Liver (tissue), 3 donors: ENCODE measurements at regions not wholly inside any gene's neighbourhood (a gene's known extent, or its start where the extent isn't known, plus 50 kb on each side); places are given as distances from the start of the nearest gene placed in this dataset.

Source experiments
- GABPA ChIP-seq, 2 donors: IDR thresholded peaks in 1 of 2; conservative IDR thresholded peaks in 1 of 2; 2 replicates each; pipeline ENCODE4 v1.6.1; 2016; ENCODE audit warnings: antibody characterized with exemption in 2 of 2, mild to moderate bottlenecking in 1 of 2, moderate library complexity in 1 of 2
- RAD21 ChIP-seq, 2 donors: IDR thresholded peaks; 2 replicates each; pipeline ENCODE4 v1.6.1; 2016; ENCODE audit warnings: antibody characterized with exemption in 2 of 2, mild to moderate bottlenecking in 2 of 2
- SP1 ChIP-seq: IDR thresholded peaks from 2 replicates; pipeline ENCODE4 v1.6.1; 2018; ENCODE audit warnings: antibody characterized with exemption, mild to moderate bottlenecking
- YY1 ChIP-seq: IDR thresholded peaks from 2 replicates; pipeline ENCODE4 v1.6.1; 2016; ENCODE audit warnings: antibody characterized with exemption, mild to moderate bottlenecking
- TF ChIP-seq, protein P1 (sequence below): fragments of 150-350 bp; IDR thresholded peaks from 2 replicates; pipeline ENCODE4 v1.5.1; 2017; ENCODE audit warnings: improper control_type of control experiment, low read depth, low read length; ENCODE audit not compliant: missing input control
- TF ChIP-seq, protein P2 (sequence below): IDR thresholded peaks from 2 replicates; pipeline ENCODE4 v1.6.1; 2016; ENCODE audit warnings: antibody characterized with exemption
- TF ChIP-seq, protein P3 (sequence below): IDR thresholded peaks from 2 replicates; pipeline ENCODE4 v1.6.1; 2016; ENCODE audit warnings: antibody characterized with exemption
- TF ChIP-seq, protein P4 (sequence below): IDR thresholded peaks from 2 replicates; pipeline ENCODE4 v1.6.1; 2016; ENCODE audit warnings: antibody characterized with exemption, mild to moderate bottlenecking
- TF ChIP-seq, protein P5 (sequence below): IDR thresholded peaks from 2 replicates; pipeline ENCODE4 v1.6.1; 2016; ENCODE audit warnings: antibody characterized with exemption
- donor health status: healthy.
- donor health status: healthy.

DNA sequence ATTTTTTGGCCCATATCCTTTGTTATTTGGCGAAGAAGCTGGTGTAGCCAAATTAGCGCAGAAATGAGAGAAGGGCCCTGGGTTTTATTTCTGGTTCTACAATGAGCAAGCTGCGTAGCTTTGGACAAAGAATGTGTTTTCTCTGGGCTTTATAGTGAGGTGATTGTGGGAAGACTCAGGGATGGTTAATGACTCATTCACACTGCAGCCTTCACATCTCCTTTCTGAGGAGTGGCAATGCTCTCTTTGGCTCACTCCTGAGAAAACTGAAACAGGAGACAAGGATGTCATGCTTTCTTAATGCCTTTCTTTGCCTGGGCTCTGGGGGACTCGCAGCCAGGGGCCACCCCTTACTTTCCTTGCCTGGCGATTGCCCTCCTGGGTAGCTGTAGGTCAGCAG, 271.0 kb upstream of the PODXL start:
- no peak for TF ChIP-seq GABPA (IDR thresholded peaks at IDR 0.05 in 1 of 2, conservative IDR thresholded peaks at IDR 0.05 in 1 of 2)
- TF ChIP-seq, protein P1, sequence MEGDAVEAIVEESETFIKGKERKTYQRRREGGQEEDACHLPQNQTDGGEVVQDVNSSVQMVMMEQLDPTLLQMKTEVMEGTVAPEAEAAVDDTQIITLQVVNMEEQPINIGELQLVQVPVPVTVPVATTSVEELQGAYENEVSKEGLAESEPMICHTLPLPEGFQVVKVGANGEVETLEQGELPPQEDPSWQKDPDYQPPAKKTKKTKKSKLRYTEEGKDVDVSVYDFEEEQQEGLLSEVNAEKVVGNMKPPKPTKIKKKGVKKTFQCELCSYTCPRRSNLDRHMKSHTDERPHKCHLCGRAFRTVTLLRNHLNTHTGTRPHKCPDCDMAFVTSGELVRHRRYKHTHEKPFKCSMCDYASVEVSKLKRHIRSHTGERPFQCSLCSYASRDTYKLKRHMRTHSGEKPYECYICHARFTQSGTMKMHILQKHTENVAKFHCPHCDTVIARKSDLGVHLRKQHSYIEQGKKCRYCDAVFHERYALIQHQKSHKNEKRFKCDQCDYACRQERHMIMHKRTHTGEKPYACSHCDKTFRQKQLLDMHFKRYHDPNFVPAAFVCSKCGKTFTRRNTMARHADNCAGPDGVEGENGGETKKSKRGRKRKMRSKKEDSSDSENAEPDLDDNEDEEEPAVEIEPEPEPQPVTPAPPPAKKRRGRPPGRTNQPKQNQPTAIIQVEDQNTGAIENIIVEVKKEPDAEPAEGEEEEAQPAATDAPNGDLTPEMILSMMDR, result no peak
- no peak for TF ChIP-seq YY1
- no peak for TF ChIP-seq SP1
- no peak for TF ChIP-seq RAD21 (IDR thresholded peaks at IDR 0.05)
- TF ChIP-seq, protein P2, sequence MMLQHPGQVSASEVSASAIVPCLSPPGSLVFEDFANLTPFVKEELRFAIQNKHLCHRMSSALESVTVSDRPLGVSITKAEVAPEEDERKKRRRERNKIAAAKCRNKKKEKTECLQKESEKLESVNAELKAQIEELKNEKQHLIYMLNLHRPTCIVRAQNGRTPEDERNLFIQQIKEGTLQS, result no peak
- TF ChIP-seq, protein P3, sequence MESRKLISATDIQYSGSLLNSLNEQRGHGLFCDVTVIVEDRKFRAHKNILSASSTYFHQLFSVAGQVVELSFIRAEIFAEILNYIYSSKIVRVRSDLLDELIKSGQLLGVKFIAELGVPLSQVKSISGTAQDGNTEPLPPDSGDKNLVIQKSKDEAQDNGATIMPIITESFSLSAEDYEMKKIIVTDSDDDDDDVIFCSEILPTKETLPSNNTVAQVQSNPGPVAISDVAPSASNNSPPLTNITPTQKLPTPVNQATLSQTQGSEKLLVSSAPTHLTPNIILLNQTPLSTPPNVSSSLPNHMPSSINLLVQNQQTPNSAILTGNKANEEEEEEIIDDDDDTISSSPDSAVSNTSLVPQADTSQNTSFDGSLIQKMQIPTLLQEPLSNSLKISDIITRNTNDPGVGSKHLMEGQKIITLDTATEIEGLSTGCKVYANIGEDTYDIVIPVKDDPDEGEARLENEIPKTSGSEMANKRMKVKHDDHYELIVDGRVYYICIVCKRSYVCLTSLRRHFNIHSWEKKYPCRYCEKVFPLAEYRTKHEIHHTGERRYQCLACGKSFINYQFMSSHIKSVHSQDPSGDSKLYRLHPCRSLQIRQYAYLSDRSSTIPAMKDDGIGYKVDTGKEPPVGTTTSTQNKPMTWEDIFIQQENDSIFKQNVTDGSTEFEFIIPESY, result no peak
- TF ChIP-seq, protein P4, sequence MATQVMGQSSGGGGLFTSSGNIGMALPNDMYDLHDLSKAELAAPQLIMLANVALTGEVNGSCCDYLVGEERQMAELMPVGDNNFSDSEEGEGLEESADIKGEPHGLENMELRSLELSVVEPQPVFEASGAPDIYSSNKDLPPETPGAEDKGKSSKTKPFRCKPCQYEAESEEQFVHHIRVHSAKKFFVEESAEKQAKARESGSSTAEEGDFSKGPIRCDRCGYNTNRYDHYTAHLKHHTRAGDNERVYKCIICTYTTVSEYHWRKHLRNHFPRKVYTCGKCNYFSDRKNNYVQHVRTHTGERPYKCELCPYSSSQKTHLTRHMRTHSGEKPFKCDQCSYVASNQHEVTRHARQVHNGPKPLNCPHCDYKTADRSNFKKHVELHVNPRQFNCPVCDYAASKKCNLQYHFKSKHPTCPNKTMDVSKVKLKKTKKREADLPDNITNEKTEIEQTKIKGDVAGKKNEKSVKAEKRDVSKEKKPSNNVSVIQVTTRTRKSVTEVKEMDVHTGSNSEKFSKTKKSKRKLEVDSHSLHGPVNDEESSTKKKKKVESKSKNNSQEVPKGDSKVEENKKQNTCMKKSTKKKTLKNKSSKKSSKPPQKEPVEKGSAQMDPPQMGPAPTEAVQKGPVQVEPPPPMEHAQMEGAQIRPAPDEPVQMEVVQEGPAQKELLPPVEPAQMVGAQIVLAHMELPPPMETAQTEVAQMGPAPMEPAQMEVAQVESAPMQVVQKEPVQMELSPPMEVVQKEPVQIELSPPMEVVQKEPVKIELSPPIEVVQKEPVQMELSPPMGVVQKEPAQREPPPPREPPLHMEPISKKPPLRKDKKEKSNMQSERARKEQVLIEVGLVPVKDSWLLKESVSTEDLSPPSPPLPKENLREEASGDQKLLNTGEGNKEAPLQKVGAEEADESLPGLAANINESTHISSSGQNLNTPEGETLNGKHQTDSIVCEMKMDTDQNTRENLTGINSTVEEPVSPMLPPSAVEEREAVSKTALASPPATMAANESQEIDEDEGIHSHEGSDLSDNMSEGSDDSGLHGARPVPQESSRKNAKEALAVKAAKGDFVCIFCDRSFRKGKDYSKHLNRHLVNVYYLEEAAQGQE, result no peak
- TF ChIP-seq, protein P5, sequence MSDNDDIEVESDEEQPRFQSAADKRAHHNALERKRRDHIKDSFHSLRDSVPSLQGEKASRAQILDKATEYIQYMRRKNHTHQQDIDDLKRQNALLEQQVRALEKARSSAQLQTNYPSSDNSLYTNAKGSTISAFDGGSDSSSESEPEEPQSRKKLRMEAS, result no peak
